B cell (primary cell): ENCODE measurements at regions not wholly inside any gene's neighbourhood (a gene's known extent, or its start where the extent isn't known, plus 50 kb on each side); places are given as distances from the start of the nearest gene placed in this dataset.

ENCODE experiments used
- CTCF ChIP-seq: fragments of 200-600 bp; IDR thresholded peaks from one replicate; pipeline ENCODE4 v1.8.0; 2022; ENCODE audit warnings: antibody characterized with exemption, mild to moderate bottlenecking
- EZH2 ChIP-seq: IDR thresholded peaks from 2 replicates; pipeline ENCODE4 v1.6.1; 2012; ENCODE audit warnings: borderline replicate concordance, low read depth, mild to moderate bottlenecking, moderate library complexity, low read length; ENCODE audit not compliant: insufficient read depth, poor library complexity, severe bottlenecking

GRCh38 chr19:31555634-31556215 lies 206.5 kb upstream of the TSHZ3 start:
- TF ChIP-seq CTCF (no peak), EZH2 (no peak)
